ENCODE measurements at regions not wholly inside any gene's neighbourhood (a gene's known extent, or its start where the extent isn't known, plus 50 kb on each side); places are given as distances from the start of the nearest gene placed in this dataset.

DNA sequence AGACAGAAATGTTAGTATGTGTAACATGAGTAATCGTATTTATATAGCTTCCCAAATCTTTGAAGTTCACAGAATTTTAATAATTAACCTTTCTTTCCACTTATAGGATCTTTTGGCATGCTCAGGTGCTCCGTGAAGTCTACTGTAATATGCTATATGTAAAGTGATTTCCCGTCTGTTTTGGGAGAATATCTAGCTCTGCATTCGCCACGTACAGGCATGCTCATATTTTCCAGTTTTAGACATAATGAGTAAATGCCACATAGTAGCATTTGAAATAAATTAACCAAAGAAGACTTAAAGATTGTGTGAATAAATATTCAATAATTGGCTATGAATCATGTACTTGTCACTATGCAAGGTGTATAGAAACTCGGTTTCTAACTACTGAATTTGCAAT is 189.0 kb upstream of the CSNK1A1L start:
- TF ChIP-seq, protein P1, sequence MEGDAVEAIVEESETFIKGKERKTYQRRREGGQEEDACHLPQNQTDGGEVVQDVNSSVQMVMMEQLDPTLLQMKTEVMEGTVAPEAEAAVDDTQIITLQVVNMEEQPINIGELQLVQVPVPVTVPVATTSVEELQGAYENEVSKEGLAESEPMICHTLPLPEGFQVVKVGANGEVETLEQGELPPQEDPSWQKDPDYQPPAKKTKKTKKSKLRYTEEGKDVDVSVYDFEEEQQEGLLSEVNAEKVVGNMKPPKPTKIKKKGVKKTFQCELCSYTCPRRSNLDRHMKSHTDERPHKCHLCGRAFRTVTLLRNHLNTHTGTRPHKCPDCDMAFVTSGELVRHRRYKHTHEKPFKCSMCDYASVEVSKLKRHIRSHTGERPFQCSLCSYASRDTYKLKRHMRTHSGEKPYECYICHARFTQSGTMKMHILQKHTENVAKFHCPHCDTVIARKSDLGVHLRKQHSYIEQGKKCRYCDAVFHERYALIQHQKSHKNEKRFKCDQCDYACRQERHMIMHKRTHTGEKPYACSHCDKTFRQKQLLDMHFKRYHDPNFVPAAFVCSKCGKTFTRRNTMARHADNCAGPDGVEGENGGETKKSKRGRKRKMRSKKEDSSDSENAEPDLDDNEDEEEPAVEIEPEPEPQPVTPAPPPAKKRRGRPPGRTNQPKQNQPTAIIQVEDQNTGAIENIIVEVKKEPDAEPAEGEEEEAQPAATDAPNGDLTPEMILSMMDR (IDR thresholded peaks at IDR 0.05; ENCODE audit: low read length) = no peak
- TF ChIP-seq EZH2 (optimal IDR thresholded peaks at IDR 0.05; ENCODE audit: low read depth, low read length) (no peak), EZH2phosphoT487 (IDR thresholded peaks at IDR 0.05; ENCODE audit: low read length) (no peak)
